ENCODE measurements at regions not wholly inside any gene's neighbourhood (a gene's known extent, or its start where the extent isn't known, plus 50 kb on each side); places are given as distances from the start of the nearest gene placed in this dataset.

DNA sequence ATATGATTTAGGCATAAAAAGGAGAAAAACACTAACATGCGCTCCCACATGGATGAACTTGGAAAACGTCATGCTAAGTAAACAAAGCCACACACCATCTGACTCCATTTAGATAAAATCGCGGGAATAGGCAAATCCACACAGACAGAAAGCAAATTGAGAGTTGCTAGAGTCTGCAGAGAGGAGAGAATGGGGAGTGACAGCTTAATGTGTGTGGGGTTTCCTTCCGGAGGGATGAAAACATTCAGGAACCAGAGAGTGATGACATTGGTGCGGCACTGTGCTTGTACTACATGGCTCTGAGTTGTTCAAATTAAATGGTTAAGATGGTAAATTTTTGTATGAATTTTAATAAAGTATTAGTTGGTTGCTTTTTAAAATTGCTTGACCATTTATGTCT lies 482.9 kb upstream of the AKR1E2 start:
- no peak for DNase-seq (ENCODE audit: low spot score)

DNA sequence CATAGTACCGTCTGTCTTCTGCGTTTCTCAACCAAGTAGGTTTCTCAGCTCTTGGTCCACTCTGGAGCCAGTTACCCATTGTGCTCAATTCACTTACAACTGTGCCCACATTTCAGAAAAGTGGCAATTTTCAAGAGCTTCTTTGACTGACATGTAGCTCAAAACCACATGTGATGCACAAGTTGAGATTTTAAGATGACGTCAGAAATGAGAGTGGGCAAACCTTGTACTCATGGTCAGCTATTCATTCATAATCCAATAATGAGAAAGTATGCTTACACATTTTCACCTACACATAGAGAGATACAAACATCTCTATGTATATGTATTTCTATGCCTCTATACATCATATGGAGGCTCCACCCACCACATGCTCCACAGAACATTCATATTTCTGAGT lies 487.2 kb upstream of the AKR1E2 start:
- no peak for DNase-seq (ENCODE audit: low spot score)

DNA sequence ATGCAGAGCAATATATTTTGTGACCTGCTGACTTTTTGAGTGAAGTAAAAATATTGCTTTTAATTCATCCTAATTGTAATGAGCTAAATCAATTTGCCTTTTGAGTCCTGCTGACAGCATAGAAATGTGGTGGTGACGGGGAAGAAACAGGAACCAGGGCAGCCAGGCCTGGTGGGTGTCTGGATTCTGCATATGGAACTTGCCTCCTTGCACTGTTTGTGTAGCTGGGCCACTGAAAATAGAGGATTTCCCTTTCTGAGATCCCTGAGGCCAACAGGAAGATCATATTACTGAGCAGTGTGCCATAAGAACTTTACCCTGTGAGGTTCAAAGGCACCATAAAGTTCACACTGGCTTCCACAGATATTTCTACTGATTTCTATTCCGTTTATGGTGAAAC lies 488.4 kb upstream of the AKR1E2 start:
- no peak for DNase-seq (ENCODE audit: low spot score)

DNA sequence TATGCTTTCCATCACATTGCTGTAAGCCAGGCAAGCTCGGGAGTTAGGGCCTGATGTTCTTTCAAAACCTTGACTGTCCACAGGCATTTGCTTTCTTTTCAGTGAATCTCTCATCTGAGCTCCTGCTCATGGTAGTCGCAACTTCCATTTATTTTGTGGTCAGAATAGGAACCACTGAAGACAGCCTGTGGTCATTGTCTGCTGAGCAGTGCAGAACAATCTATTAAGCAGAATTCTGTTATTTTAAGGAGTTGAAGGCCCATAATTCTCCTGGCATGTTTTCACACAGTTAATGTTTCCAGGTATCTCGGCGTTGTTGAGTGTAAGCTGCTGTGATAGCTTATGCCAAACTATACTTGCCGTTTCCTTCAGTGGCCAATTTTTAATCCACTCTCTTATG lies 491.1 kb upstream of the AKR1E2 start:
- no peak for DNase-seq (ENCODE audit: low spot score)

DNA sequence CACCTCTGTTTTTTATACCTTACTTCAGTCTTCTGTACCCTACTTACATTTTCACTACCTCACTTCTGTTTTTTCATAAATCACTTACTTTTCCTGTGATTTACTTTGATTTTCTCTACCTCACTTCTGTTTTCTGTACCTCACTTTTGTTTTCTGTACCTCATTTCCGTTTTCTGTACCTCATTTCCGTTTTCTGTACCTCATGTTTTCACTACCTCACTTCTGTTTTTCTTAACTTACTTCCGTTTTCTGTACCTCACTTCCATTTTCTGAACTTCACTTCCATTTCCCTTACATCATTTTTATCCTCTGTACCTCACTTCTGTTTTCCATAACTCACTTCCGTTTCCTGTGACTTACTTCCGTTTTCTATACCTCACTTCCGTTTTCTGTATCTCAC lies 492.0 kb upstream of the AKR1E2 start:
- no peak for DNase-seq (ENCODE audit: low spot score)

DNA sequence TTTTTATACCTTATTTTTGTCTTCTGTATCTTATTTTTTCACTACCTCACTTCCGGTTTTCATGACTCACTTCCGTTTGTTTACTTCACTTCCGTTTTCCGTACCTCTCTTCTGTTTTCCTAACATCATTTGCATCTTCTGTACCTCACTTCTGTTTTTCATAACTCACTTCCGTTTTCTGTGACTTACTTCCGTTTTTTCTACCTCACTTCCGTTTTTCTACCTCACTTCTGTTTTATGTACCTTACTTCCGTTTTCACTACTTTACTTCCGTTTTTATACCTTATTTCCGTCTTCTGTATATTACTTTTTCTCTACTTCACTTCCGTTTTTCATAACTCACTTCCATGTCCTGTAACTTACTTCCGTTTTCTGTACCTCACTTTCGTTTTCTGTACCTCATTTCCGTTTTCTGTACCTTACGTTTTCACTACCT lies 492.5 kb upstream of the AKR1E2 start:
- DNase-seq (ENCODE audit: low spot score) = no peak

DNA sequence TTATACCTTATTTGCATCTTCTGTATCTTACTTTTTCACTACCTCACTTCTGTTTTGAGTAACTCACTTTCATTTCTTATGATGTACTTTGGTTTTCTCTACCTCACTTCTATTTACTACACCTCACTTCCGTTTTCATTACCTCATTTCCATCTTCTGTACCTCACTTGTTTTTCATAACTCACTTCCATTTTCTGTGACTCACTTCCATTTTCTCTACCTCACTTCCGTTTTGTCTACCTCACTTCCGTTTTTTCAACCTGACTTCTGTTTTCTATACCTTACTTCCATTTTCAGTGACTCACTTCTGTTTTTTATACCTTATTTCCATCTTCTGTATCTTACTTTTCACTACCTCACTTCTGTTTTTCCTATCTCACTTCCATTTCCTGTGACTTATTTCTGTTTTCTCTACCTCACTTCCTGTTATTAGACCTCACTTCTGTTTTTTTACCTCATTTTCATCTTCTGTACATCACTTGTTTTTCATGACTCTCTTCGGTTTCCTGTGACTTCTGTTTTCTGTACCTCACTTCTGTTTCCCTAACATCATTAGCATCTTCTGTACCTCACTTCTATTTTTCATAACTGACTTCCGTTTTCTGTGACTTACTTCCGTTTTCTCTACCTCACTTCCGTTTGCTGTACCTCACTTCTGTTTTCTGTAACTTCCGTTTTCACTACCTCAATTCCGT lies 493.1 kb upstream of the AKR1E2 start:
- DNase-seq (ENCODE audit: low spot score) = no peak

DNA sequence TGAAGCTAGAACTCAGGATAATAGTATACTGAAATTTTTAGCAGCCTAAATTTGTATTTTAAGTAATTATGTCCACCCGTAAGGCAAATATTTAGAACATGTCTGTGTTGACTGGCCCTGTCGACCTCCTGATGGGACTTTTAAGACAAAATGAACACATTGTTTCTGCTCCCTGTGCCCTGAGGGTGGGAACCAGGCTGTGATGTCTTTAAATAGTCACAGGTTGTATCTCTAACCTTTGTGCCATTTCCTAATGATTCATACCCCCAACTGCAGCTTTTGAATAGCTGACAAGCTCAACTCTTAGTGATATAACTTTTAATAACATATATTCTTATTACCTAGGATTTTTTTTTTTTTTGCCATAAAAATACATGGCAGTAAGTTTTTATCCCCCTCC lies 494.9 kb upstream of the AKR1E2 start:
- DNase-seq (ENCODE audit: low spot score) = no peak

DNA sequence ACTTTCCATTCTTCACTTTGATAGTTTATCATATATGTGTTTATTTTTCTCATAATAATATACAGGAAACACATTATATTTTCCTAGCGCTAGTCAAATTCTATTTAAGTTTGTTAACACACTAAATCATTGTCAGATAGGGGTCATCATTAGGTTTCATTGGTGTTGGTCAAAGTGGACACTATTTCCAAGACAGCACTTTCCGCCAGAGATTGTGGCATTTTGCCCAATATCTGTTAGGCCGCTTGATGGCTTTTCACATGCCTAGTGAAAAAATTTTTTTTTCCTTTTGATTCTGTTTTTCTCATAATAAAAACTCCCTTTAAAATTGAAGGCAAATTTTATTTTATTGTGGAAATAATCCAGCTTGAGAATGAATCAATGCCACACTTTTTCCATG lies 495.4 kb upstream of the AKR1E2 start:
- DNase-seq (ENCODE audit: low spot score) = no peak

DNA sequence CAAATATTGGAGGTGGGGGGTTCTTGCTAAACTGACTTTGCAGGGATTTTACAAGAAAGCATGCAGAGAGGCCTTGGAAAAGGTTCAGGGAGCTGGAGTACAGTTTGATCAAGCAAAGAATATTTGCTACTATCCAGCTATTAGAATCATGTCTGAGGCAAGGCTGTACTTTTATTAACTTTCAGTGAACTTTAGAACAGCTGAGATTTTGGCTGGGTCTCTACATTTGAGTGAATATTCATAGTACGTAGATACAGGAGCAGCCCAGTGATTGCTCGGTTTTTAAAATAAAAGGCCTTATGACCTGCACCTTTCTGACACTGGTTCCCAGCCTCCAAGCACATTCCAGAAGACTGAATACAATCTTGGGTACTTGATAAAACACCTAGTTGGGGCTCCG lies 496.8 kb upstream of the AKR1E2 start:
- DNase-seq (ENCODE audit: low spot score) = no peak

DNA sequence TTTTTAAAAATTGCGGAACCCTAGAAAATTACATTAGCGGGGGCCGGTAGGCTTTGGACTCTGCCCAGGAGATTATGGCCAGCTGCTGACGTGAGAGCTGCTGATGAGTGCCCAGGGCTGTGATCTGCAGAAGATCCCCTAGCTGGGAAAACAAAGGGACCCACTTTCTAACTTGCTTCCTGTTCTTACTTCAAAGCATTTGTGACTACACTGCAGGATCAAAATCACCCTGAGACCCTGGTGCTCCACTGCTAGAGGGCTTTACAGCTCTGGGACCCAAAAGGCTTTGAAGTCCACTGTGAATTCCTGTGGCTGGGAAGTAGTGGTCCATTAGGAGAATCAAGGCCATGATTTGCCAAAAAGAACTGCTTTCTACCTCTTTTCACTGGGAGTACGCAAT lies 499.4 kb upstream of the AKR1E2 start:
- no peak for DNase-seq (ENCODE audit: low spot score)

DNA sequence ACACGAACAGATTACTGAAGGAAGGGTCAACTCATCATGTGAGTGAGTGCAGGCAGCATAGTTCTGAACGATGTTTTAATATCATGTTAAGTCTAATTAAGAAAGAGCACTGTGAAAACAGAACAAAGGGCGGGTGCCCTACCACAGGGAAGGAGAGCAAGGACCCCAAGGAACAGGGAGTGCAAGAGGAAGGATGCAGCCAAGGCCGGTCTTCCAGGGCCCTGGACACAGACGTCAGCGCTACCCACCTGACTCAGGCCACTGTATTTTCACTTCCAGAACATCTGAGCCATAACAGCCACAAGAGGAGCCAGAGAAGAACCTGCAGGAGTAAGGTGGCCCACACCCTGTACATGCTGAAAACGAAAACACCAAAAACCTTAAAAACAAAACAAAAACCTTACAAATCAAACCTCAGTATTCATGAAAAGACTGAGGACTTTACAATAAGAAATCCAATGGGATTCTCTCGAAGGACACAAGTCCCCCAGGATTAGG lies 506.1 kb upstream of the AKR1E2 start:
- DNase-seq (ENCODE audit: low spot score) = no peak

DNA sequence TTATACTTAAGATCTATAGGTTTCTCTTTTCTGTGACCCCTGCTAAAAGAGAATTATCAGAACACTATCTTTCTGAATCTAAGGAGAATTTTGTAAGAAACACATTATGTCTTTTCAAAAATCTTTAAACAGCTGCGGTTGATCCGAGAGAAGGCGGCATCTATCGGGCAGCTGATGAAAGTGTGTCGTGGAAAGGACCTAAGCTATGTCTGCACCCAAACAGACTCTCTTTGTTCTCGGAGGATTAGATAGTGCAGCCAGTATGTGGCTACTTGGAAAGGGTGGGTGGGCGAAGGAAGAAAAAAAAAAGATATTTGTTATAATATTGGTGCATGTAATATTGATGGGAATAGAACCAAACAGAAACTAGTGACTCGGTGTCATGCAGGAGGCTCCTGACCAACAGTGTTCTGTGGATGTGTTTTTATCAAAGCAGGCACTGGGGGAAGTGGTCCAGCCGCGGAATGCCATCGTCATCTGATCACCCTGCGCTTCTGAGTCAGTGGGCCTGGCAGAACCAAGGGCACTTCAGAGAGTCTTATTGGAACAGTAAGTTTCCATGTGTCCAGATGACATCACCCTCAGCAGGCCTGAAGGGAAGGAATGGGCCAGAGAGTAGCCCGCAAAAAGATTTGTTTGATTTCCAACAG lies 509.7 kb upstream of the AKR1E2 start:
- no peak for DNase-seq (ENCODE audit: low spot score)

DNA sequence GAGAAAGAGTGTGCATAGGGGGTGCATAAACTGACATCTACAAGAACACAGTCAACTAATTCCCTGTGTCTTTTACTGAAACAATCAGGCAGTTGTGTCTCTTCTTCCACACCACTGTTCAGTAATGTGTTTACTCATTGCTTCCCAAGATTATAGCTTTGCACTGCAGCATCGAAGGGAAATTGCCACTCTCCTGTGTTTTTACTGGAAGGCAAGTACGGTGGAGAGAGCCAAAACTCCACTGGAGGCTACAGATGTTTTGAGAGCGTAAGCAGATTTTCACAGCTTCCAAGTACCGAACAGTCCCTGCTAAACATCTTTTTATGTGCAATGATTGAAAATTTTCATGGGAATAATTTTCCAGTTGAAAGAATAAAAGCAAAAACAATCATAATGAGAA lies 510.5 kb upstream of the AKR1E2 start:
- DNase-seq (ENCODE audit: low spot score) = no peak

DNA sequence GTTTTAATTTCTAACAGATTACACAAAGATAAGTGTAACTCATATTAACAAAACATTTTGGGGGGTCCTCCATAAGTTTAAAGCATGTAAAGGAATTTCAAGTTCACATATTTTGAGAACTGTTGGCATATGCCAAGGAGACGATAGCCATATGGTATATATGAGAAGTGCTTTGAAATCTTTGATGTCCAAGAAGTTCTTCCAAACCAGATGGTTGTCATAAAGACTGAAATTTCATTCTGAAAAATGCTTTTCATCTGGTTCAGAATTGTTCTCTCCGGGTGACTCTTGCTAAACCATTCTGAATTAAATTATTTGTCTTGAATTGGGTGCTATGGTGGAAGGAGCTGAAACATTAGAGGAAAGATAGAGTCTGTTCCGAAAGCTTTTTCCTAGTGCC lies 513.0 kb upstream of the AKR1E2 start:
- no peak for DNase-seq (ENCODE audit: low spot score)

DNA sequence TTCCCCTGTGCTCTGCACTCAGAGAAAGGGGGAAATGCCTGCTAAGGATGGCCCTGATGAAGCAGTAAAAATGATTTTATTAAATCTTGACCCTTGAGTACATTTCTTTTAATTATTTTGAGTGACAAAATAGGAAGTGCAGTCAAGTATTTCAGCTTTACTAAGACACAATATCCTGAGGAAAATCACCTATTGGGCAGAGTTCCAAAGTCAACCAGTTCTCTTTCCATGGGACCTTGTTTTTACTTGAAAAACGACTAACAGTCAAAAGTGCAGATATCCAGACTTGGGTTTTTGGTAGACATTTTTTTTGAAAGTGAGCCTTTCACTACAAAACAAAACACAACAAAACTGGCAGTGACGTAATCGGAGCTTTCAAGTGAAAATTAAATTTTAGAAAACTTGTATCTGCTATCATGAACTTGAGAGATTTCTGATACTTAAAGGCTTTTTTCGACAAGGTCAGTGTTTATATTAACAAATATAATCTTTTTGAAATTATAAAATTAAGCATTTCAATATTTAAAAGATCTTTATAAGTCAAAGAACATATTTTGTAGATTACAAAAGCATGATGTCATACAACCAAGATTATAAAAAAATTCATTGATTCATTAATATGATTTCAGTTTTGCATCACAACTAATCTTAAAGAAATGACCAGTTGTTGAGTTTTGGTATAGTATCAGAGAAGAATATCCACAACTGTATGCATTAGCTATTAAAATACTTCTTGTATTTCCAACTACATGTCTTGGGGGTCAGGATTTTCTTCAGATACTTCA lies 513.8 kb upstream of the AKR1E2 start:
- no peak for DNase-seq (ENCODE audit: low spot score)

DNA sequence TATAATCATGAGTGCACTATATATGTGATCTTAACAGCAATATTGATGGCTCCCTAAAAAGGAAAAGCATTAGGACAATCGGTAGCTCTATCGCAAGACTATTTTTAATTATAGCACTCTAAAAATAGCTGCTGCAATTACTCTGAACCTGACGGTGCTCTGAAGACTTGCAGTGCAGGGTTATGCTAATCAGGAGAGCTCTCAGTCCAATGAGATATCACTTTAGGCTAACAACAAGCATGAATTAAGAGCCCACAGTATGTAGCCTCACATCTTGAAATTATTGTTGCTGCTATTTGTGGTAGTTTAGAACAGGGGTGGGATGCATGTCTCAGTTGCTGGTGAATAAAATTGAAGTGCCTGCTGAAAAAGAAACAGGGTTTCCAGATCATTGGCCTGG lies 515.8 kb upstream of the AKR1E2 start:
- DNase-seq (ENCODE audit: low spot score) = no peak

DNA sequence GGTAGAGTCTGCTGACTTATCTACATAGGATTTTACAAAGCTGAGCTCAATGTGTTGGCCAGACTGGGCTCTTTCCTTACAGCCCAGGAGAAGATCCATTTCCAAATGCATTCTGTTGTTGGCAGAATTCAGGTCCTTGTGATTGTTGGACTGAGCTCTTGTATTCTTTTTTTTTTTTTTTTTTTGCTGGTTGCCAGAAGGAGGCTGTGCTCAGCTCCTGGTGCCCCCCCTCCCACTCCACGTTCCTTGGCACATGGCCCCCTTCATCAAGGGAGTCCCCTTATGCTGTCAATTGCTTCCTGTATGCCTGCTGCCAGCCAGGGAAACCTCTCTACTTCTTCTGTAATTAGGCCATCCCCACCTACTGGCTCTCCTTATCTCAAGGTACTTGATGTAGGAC lies 518.1 kb upstream of the AKR1E2 start:
- no peak for DNase-seq (ENCODE audit: low spot score)

DNA sequence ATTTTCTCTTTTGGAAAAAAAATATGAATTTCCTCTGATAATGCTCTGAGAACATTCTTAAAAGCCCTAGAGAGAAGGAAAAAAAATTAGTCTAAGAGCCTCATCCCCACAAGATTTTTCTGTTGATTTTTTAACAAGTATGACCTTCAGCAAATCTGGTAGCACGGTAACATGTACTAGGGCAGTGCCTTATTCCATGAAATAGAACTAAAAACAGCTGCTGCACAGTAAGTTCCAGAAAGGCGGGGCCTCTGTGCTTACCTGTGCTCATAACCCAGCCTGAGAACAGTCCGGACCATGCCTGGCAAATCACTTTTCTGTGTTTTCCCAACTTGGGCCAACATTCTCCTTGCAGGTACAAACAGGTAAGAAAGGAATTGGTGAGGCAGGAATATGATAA lies 519.1 kb upstream of the AKR1E2 start:
- DNase-seq (ENCODE audit: low spot score) = no peak

DNA sequence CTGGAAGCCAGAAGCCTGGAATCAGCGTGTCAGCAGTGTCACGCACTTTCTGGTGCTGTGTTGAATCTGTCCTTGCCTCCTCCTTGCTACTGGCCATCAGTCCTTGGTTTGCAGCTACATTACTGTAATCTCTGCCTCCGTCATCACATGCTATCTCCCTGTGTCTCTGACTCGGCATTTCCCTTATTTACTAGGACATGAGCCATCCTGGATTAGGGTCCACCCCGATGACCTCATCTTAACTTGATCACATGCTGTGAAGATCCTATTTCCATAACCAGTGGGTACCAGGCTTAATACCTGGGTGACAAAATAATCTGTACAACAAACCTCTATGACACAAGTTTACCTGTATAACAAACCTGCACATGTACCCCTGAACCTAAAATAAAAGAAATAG lies 518.0 kb upstream of the KLF6 start:
- no peak for DNase-seq (ENCODE audit: low spot score)

DNA sequence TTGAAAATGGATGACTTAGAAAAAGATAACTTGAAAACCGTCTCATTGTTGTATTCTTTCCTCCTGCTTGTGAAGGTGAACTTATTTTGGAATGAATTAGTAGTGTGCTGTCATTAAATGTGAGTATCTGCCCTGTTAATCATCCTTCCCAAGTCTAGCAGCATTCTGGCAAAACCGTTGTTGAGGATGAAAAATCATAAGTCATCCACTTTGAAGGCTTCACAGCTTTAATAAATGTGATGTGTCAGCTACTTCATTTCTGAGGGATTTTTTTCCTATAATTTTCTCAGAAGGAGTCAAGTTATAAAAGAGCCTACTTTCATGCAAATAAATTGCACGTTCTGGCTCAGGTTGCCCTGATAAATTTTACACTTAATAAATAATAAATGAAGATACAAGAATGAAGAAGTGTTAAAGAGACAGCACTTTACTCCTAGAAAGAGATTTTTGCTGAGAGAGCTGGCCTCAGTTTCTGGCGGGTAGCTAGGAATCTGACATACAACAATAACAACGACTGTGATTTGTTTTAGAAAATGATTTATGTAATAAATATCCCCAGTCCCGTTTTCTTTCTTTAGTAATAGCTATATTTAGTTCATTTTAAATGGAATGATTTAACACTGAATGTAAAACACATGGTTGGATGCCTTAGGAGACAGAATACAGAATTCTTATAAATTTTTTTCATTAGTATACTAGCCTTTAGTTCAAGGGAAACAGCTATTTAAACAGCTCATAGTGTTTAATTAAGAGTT lies 516.5 kb upstream of the KLF6 start:
- no peak for DNase-seq (ENCODE audit: low spot score)

DNA sequence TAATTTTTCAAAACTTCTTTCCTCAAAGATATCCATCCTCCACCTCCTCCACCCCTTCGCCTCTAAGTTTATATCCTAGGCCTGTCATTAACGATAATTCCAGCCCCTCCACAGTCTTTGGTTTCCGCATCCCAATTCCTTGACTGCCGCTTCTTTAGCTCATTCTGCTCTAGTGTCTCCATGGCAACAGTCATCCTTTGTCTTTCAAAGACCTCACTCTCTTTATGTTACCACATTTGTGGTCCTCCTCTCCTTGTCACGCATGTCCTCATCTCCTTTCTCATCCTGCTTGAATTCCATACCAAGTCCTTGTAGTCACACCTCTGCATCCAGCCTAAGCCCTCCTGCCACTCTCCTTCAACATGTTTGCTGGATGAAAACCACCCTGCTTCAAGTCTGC lies 511.2 kb upstream of the KLF6 start:
- DNase-seq (ENCODE audit: low spot score) = no peak
